Left colon (tissue), 2 donors: ENCODE measurements at regions not wholly inside any gene's neighbourhood (a gene's known extent, or its start where the extent isn't known, plus 50 kb on each side); places are given as distances from the start of the nearest gene placed in this dataset.

ENCODE experiments used
- ATAC-seq: fragments of 200-7000 bp; cut with Tn5 transposase; one replicate; pipeline ENCODE4 v1.9.1; 2020; ENCODE audit warnings: mild to moderate bottlenecking, moderate library complexity
- DNase-seq, 2 donors: peaks; one replicate each; pipeline ENCODE4 v3.0.0-alpha.2; 2020
- intact Hi-C, 2 donors: fragments of 100-400 bp; cut with DNase I in 1 of 2; cut with micrococcal nuclease in 1 of 2; formaldehyde crosslinking; loops; one replicate each; pipeline versions ENCODE4 v1.11.2 to v1.14.0; 2022; cut with DNase I, micrococcal nuclease
- donor health status: DM: no; HTN: no; CAD: no.
- donor health status: DM: yes; HTN: yes; CAD: no.

DNA sequence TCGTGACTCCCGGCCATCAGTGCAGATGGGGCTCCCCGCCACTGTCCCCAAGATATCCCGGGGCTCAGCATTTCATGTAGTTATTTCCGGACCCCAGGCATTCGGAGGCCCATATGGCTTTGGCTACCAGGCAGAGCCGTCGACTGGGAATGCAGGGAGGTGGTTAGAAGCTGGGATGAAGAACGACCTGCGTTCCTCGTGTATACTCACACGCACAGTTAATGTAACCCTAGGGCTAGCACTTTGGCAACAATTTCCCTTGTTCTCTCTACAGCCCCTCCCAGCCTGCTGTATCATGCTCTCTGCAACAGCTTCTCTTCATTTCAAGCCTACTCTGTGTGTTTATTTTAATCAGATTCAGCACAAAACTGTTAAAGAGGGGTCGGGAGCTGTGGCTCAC is 240.4 kb downstream of the MYLK4 start:
- no peak for ATAC-seq
- intact Hi-C loops = no loop called here
- no peak for DNase-seq

GRCh38 chr6:2509711-2510110 is 241.0 kb downstream of the MYLK4 start:
- no peak for ATAC-seq

GRCh38 chr6:2508071-2508470 is 242.7 kb downstream of the MYLK4 start:
- ATAC-seq = no peak
- intact Hi-C loops = no loop called here
- DNase-seq = no peak

More at GRCh38 chr6:2509711-2510110, 241.0 kb downstream of the MYLK4 start:
- intact Hi-C loops = no loop called here
- DNase-seq = no peak

GRCh38 chr6:2507521-2508037 is 243.1 kb downstream of the MYLK4 start:
- DNase-seq (no peak), ATAC-seq (no peak)
- intact Hi-C loops = no loop called here

GRCh38 chr6:2507016-2507415 is 243.7 kb downstream of the MYLK4 start:
- DNase-seq = no peak
- intact Hi-C loops = no loop called here
- ATAC-seq = no peak

DNA sequence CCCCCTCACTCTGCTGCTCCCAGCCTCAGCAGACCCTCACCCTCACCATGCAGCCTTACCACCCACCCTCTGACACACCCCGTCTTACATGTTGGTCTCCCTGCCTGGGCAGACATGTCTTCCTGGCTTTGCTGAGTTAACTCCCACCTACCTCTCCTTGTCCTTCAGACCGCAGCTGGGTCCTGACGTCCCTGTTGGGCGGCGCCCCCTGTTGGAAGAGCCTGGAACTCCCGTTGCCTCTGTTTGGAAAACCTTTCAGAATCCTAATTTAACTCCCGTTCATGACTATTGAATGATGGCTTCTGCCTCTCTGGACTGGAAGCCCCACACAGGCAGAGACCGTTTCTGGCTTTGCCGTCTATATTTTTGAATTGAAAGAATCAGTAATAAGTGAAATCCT is 245.1 kb downstream of the MYLK4 start:
- ATAC-seq (no peak), DNase-seq (peak in 1 of 2 donors; percentile 12)
- intact Hi-C loops = no loop called here

GRCh38 chr6:2504495-2505064 is 246.1 kb downstream of the MYLK4 start:
- DNase-seq = no peak
- no peak for ATAC-seq
- intact Hi-C loops = no loop called here

DNA sequence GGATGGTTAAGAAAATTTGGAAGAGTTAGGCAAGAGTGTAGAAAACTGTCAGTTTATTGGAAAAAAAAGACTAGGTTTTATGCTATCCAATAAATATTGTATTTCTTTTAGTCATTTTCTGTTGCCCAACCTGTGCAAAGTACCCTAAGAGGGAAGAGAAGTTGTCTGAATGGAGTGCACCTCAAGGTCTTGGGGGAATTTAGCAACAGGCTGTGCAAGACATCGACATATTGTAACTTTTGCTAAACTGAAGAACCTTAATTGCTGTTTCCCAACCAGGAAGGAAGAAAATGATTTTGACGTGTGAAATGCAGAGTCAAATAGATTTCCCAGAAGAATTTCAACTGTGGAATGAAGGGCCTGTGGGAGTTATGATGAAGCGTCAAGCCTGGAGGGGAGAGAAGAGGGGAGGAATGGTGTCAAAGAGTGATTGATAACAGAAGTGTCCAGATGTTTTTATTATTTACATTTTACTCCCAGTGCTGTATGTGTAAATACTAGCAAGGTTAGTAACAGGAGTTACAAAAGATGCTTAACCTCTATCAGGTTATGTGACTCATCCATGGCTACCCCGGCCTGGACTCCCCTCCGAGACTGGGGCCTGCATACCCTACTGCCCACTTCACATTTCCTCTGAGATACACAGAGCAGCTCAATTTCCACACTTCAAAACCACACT is 246.8 kb downstream of the MYLK4 start:
- ATAC-seq (no peak), DNase-seq (no peak)
- intact Hi-C loops = no loop called here

GRCh38 chr6:2502998-2503674 is 247.6 kb downstream of the MYLK4 start:
- DNase-seq (no peak), ATAC-seq (no peak)
- intact Hi-C loops = no loop called here

GRCh38 chr6:2502096-2502997 is 248.4 kb downstream of the MYLK4 start:
- intact Hi-C loops = no loop called here
- ATAC-seq (no peak), DNase-seq (no peak)

- DNase-seq (no peak), ATAC-seq (no peak)
- intact Hi-C loops = no loop called here
These were observed 252.6 kb downstream of the MYLK4 start for GRCh38 chr6:2497922-2498623.

GRCh38 chr6:2496291-2496690 is 250.9 kb upstream of the GMDS start:
- intact Hi-C loops = no loop called here
- ATAC-seq (no peak), DNase-seq (no peak)

DNA sequence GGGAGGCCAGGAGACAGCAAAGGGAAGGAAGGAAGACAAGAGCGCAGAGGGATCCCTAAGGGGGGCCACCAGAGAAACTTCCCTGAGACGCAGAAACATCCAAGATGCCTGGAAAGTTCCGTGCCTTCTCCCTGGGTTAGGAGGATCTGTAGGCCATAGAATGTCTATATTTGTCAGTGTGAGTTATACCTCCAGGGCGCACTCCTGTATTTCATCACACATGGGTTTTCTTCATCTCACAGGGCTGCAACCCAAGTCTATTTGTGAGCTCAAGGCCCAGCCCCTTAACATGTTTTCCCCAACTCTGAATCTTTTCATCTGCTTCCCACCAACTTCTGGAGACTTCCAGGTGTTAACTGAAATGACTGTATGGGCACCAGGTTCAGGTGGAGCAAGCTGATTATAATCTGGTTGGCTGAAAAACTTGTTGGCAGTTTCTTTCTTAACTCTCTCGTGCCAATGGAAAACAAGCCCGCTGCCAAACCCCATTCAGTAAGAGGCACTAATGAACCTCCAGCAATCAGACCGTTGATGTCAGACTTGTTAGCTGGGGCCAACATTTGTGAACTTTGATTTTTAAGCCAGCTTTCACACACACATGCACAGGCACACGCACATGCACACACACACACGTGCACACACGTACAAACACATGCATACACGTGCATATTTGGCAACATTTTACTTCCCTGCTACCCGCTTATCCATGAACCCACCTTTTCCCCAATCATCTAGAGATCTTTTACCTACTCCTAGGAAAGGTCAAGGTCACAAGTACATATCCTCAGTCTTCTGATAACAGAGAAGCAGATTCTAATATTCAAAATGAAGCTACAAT is 247.5 kb upstream of the GMDS start:
- intact Hi-C loops = no loop called here
- ATAC-seq = no peak
- no peak for DNase-seq

DNA sequence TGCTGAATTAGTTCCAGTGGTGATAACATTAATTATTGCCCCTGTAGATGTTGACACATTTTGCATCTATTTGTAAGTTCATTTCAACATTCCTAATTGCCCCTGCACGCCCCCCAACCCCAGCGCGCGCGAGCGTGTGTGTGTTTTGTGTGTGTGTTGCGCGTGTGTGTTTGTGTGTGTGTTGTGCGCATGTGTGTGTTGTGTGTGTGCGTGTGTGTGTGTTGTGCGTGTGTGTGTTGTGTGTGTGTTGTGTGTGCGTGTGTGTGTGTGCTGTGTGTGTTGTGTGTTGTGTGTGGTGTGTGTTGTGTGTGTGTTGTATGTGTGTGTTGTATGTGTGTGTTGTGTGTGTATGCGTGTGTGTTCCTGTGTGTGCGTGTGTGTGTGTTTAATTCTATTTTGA is 245.7 kb upstream of the GMDS start:
- DNase-seq (no peak), ATAC-seq (no peak)
- intact Hi-C loops = no loop called here

DNA sequence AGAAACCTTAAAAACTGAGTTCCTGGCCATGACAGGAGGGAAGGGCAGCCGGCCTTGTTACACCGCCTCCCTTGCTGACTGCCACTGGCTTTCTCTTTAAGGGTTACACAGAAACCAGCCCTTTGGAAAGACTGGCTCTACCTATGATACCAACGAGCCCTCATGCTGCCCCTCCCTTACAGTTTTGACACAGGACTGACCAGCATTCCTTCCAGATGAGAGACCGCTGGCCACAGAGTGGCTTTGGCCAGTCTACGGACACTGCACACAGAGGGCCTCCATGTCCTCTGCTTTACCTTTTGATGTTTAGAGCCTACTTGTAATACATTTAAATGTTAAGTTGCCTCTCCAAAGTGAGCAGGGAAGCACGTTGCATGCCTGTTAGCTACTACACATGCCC is 243.2 kb upstream of the GMDS start:
- intact Hi-C loops = no loop called here
- DNase-seq (no peak), ATAC-seq (no peak)

DNA sequence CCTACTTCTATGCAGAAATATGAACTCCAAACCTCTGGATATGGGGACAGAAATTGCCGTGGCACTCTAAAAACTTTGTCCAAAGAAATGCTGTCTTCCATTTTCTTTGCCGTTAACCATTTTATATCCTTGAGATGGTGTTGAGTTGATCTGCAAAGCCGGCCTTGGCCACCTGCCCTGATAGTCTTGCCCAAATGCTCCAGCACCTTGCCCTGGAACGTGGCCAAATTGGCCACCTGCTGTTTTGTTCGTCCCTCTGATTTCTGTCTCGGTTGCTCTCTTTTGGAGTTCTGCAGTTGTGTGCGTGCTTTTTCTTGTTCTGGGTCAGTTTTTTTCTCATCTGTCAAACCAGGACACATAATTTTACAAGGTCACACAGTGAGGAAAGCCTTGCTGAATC is 239.7 kb upstream of the GMDS start:
- DNase-seq (peak in 1 of 2 donors; percentile 47), ATAC-seq (no peak)
- intact Hi-C loops = no loop called here

- no peak for DNase-seq
- intact Hi-C loops = no loop called here
- no peak for ATAC-seq
These were observed 237.4 kb upstream of the GMDS start for GRCh38 chr6:2482773-2483172.

DNA sequence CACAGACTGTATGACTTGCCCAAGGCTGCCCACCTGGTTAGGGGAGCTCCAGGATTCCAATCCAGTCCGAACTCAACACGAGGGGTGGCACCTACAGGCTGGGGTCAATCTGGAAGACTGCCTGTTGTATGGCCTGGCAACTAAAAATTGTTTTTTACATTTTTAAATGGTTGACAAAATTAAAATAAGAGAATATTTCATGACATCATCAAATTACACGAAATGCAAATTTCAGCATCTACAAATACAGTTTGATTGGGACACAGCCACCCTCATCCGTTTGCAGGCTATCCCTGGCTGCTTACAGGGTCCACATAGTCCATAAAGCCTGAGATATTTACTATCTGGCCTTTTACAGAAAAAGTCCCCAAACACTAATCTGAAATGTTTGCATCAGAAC is 235.9 kb upstream of the GMDS start:
- no peak for DNase-seq
- intact Hi-C loops = no loop called here
- ATAC-seq = no peak
